Choroid plexus epithelial cell (primary cell): ENCODE measurements at regions not wholly inside any gene's neighbourhood (a gene's known extent, or its start where the extent isn't known, plus 50 kb on each side); places are given as distances from the start of the nearest gene placed in this dataset.

ENCODE experiments used
- DNase-seq: peaks from one replicate; pipeline ENCODE4 v3.0.0-alpha.2; 2010; ENCODE audit warnings: low read depth
- H3K4me3 ChIP-seq: 2 replicates; pipeline ENCODE4 v1.5.1; 2011; ENCODE audit warnings: low read depth, mild to moderate bottlenecking, control low read depth, low read length, moderate library complexity
- TF ChIP-seq, protein P1 (sequence below): conservative IDR thresholded peaks from 2 replicates; pipeline ENCODE4 v1.5.1; 2011; ENCODE audit warnings: low read depth, mild to moderate bottlenecking, control low read depth, inconsistent platforms, low read length, moderate library complexity

DNA sequence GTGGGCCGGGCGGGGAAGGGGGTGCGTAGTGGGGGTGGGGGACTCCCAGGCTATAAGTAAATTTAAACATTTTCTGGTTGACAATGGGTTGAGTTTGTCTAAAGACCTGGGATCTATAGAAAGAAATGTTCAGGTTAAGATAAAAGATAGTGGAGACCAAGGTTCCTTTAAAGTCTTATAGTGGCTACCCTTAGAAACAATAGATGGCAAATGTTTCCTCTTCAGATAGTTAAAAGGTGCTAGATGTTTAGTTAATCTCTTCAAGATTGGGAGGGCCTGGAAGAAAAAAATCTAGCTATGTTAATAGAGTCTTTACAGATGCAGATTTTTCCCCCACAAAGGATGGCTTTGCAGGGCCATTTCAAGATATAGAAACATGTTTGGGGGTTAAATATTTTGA is 446.4 kb upstream of the FKBP1C start:
- TF ChIP-seq, protein P1, sequence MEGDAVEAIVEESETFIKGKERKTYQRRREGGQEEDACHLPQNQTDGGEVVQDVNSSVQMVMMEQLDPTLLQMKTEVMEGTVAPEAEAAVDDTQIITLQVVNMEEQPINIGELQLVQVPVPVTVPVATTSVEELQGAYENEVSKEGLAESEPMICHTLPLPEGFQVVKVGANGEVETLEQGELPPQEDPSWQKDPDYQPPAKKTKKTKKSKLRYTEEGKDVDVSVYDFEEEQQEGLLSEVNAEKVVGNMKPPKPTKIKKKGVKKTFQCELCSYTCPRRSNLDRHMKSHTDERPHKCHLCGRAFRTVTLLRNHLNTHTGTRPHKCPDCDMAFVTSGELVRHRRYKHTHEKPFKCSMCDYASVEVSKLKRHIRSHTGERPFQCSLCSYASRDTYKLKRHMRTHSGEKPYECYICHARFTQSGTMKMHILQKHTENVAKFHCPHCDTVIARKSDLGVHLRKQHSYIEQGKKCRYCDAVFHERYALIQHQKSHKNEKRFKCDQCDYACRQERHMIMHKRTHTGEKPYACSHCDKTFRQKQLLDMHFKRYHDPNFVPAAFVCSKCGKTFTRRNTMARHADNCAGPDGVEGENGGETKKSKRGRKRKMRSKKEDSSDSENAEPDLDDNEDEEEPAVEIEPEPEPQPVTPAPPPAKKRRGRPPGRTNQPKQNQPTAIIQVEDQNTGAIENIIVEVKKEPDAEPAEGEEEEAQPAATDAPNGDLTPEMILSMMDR, result no peak
- no peak for DNase-seq
- H3K4me3 ChIP-seq, result no peak overlapping the region

DNA sequence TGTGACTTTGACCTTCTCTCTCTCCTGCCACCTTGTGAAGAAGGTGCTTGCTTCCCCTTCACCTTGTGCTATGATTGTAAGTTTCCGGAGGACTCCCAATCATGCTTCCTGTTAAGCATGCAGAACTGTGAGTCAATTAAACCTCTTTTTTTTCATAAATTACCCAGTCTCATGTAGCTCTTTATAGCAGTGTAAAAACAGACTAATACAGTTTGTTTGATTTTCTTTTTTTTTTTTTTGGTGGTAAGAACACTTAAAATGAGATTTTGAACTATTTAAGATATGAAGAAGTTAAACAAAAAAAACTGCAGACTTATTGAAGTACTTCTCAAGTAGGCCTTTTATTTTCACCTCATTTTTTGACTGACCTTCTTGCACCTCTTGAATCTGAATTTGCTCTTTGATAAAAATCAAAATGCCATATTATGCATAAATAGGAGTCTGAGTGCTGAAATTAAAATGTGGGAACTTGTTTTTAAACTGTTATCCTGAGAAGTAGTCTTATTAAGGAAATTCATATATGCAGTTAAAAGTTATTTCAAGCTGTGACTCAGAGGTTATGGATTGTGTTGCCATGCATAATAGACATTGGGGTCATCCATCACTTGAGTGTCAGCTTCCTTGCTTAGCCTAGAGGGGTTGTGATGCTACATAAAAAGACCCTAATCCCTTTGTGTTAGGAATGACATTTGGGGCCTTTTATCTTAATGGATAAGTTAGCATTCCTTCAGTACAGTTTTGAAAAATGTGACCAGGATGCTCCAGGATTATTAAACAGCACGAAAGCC is 447.9 kb upstream of the FKBP1C start:
- no peak for DNase-seq
- H3K4me3 ChIP-seq, result no peak overlapping the region
- TF ChIP-seq, protein P1, result no peak

DNA sequence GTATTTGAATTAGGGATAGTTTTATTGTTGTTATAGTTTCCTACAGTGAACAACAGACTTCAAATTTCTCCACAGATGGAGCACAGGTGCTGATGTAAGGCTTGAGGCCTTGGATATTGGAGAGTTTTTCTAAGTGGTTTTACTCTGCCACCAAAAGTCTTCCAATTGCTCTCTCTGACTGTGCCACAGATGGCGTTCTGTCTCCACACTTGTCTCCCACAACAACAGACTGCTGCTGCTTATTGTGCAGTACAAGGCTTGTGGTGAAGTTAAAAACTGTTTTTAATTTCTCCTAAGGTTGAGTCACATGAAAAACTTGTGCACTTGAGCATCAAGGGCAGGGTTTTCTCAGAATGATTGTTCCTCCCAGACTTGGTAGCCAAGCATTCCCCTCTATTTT is 460.9 kb upstream of the KHDRBS2 start:
- DNase-seq, result no peak
- H3K4me3 ChIP-seq, result no peak overlapping the region
- TF ChIP-seq, protein P1, result no peak

DNA sequence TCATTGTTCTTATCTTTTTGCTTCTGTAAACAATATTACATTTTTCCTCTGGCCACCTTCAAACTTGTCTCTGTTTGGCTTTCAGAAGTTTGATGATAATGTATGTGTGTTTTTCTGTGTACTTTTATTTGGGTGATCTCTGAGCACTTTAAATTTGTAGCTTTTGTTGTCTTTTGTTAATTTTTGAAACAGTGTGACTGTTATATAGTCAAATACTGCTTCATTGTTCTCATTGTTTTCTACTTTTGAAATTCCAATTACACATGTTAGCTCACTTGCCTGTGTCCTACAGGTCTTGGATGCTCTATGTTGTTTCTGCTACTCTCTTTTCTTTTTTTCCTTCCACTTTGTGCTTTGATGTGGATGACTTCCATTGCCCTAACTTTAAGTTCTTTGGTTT is 460.1 kb upstream of the KHDRBS2 start:
- DNase-seq, result no peak
- TF ChIP-seq, protein P1, result no peak
- no peak overlapping the region for H3K4me3 ChIP-seq

DNA sequence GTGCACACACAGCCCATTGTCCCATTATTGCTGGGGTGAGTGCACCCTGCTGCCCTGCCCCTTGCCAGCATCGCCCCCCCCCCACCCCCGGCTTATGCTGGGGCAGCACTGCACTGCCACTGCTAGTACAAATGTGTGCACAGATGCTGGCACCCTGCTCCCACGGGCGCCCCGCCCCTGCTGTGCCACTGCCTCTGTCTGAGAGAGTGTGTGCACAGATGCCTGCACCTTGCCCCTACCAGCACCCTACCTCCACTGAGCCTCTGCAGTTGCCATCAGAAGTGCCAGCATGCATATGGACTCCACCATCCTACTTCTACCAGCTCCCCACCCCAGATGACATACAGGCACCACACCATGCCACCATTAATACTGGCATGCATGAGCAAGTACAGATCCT is 454.6 kb upstream of the KHDRBS2 start:
- no peak for DNase-seq
- no peak overlapping the region for H3K4me3 ChIP-seq
- TF ChIP-seq, protein P1, result no peak

DNA sequence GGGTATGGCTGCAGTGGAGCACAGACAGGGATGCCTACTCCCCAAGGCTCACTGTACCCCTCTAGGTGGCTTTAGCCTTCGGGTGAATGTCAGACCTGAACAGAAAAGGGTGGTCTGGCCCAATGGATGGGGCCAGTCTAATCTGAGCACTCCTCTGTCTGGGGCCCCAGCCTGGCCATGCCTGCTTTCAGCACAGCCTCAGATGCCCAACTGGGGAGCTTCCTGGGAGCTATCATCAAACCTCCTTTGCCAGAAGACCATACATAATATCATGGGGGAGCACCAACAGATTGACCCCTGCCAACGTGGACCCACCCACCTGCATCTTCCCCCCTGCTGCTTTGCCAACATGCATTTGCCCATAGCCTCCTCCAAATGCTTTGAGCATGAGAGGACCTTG is 454.1 kb upstream of the KHDRBS2 start:
- no peak overlapping the region for H3K4me3 ChIP-seq
- TF ChIP-seq, protein P1, result no peak

DNA sequence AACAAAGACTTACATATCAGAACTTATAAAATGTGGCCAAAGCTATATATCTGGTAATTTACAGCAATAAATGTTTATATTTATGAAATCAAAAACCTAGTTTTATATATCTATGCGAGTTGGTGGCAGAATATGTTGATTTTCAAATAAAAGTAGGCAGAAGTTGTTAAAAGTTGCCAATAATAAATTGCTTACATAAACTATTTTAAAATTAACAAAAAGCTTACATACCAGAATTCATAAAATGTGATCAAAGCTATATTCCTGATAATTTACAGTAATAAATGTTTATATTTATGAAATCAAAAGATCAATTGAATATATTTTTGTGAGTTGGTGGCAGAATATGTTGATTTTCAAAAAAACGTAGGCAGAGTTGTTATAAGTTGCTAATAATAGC is 451.8 kb upstream of the KHDRBS2 start:
- H3K4me3 ChIP-seq, result no peak overlapping the region
- DNase-seq, result no peak

More for the DNA sequence above, 454.1 kb upstream of the KHDRBS2 start:
- DNase-seq, result no peak

More for the DNA sequence above, 451.8 kb upstream of the KHDRBS2 start:
- TF ChIP-seq, protein P1, result no peak
